Bronchial epithelial cell (primary cell): ENCODE measurements at regions not wholly inside any gene's neighbourhood (a gene's known extent, or its start where the extent isn't known, plus 50 kb on each side); places are given as distances from the start of the nearest gene placed in this dataset.
"Not testable (repeated sequence)": the region's sequence is repeated elsewhere in the genome, so short reads cannot be mapped to it uniquely, and the experiment has no call there.

Experiments
- DNase-seq: peaks from one replicate; pipeline ENCODE4 v3.0.0-alpha.2; 2010; ENCODE audit warnings: low read depth
- FAIRE-seq: peaks from 2 replicates; lab custom pipeline; 2011; peaks lifted over from hg19 to GRCh38; lab: Jason Lieb, UNC
- H3K27me3 ChIP-seq: 2 replicates; pipeline ENCODE4 v1.5.1; 2011; ENCODE audit warnings: low read length; ENCODE audit not compliant: control insufficient read depth, insufficient read depth
- H3K36me3 ChIP-seq: 2 replicates; pipeline ENCODE4 v1.5.1; 2011; ENCODE audit warnings: low read length; ENCODE audit not compliant: control insufficient read depth, insufficient read depth
- H3K4me3 ChIP-seq: 2 replicates; pipeline ENCODE4 v1.5.1; 2011; ENCODE audit warnings: mild to moderate bottlenecking, low read depth, low read length, control low read depth
- TF ChIP-seq, protein P1 (sequence below): IDR thresholded peaks from 2 replicates; pipeline ENCODE4 v1.5.1; 2011; ENCODE audit warnings: mild to moderate bottlenecking, moderate library complexity, low read length, control low read depth, inconsistent platforms; ENCODE audit not compliant: insufficient read depth, severe bottlenecking

DNA sequence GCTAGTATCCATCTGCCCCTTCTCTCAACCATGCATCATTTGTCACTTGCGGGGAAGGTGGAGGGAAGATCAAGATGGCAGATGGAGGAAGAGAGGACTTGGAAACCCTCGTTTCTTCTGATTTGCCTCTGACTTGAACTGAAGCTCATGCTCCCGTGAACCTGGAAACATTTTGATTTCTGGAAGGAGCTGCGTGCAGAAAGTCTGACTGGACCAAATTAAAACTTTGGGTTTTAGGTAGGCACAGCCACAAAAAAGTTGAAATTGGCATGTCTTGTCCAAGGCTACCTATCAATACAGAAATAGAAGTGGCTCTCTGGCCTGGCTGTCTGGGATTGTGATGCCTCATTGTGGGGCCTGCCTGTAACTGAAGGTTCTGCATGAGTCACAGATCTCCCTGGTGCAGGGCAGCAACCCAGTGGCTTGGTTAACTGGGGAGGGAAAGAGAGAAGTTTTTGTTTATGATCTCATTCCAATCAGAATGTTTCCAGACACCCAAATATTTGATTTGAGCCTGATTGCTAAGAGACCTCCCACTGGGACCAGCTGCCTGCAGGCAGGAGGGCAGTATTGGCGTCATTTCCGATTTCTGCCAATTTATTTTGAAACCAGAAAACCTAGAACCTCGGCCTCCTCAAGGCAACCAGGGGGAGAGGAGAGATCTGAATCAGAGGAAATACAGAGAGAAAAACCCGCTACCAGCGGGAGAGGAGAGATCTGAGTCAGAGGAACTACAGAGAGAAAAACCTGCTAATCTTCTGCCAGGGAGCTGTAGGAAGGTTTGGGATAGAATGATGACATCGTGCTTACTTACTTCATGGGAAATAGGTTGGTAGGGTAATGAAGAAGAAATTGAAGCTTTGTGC, 363.6 kb downstream of the ANKRD30A start:
- H3K4me3 ChIP-seq, result no peak overlapping the region
- no peaks in the 10 kb centered on the region for H3K36me3 ChIP-seq
- no peaks in the 10 kb centered on the region for H3K27me3 ChIP-seq
- DNase-seq (peak; percentile 82), FAIRE-seq (no peak)
- TF ChIP-seq, protein P1, sequence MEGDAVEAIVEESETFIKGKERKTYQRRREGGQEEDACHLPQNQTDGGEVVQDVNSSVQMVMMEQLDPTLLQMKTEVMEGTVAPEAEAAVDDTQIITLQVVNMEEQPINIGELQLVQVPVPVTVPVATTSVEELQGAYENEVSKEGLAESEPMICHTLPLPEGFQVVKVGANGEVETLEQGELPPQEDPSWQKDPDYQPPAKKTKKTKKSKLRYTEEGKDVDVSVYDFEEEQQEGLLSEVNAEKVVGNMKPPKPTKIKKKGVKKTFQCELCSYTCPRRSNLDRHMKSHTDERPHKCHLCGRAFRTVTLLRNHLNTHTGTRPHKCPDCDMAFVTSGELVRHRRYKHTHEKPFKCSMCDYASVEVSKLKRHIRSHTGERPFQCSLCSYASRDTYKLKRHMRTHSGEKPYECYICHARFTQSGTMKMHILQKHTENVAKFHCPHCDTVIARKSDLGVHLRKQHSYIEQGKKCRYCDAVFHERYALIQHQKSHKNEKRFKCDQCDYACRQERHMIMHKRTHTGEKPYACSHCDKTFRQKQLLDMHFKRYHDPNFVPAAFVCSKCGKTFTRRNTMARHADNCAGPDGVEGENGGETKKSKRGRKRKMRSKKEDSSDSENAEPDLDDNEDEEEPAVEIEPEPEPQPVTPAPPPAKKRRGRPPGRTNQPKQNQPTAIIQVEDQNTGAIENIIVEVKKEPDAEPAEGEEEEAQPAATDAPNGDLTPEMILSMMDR, result no peak

DNA sequence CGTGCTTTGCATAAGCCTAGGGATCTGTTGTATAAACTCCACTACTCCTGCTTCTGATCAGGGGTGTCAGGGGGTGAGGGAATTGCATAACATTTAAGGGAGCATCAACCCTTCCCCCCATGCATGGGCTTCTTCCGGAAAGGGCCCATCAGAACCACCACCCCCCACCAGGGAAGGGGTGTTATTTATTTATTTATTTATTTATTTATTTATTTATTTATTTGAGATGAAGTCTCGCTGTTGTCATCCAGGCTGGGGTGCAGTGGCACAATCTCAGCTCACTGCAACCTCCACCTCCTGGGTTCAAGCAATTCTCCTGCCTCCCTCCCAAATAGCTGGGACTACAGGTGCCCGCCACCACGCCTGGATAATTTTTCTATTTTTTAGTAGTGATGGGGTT, 355.2 kb downstream of the ANKRD30A start:
- FAIRE-seq, H3K4me3 ChIP-seq, DNase-seq, H3K27me3 ChIP-seq, H3K36me3 ChIP-seq: not testable (repeated sequence)

DNA sequence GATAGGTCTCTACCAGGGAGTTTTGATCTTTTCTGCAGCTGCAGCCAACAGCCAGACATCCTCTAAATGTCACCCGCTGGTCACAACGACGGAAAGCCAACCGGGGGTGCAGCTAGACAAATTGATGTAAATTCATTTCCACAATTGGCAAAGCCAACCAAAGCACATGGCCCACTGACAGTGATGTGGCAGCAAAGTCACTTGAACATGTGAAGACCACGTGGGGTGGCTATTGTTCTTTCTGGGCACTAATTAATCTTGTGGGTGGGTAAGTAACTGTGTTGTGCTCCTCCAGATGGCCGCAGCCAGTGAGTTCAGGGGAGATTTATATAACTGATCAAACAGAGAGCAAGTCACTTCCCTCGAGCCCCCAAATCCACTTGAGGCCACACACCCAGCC, 354.1 kb downstream of the ANKRD30A start:
- no peak for DNase-seq
- FAIRE-seq, result no peak
- TF ChIP-seq, protein P1, result no peak

DNA sequence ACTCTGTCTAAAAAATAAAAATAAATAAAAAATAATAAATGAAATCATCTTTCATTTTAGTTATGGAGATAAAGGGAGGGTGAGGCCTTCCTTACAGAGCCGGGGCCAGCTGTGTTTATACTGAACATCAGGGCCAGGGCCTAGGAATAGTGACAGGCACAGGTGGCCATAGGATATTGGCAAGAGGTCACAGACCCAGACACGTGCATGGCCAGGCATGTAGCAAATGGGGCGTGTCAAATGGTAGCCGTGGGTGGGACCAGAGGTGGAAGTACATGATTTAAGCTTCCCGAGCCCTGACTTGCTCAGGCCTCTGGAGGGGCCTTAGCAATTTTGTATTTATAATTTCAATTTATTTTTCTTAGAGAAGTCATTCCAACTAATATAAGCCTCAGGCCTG, 353.0 kb downstream of the ANKRD30A start:
- DNase-seq, result no peak
- Histone ChIP-seq H3K27me3 (no peaks in the 10 kb centered on the region), H3K4me3 (no peak overlapping the region), H3K36me3 (no peaks in the 10 kb centered on the region)
- TF ChIP-seq, protein P1, result no peak
- FAIRE-seq, result no peak

More for the DNA sequence above, 354.1 kb downstream of the ANKRD30A start:
- no peaks in the 10 kb centered on the region for H3K36me3 ChIP-seq
- H3K4me3 ChIP-seq, result no peak overlapping the region
- H3K27me3 ChIP-seq, result no peaks in the 10 kb centered on the region

DNA sequence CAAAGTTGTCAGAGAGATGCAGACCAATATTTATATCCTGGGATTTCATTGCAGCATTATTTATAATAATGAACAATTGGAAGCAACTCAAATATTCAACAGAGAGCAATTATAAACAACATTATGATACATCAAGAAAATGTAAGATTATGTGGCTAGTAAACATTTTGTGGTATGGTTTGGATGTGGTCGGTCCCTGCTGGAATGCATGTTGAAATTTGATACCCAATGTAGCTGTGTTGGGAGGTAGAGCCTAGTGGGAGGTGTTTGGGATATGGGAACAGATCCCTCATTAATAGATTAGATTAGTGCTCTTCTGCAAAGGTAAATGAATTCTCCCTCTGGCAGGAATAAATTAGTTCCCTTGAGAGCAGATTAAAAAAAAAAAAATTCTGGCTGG, 350.9 kb downstream of the ANKRD30A start:
- Histone ChIP-seq H3K27me3 (no peaks in the 10 kb centered on the region), H3K4me3 (no peak overlapping the region), H3K36me3 (no peaks in the 10 kb centered on the region)
- DNase-seq, result no peak
- FAIRE-seq, result no peak
- TF ChIP-seq, protein P1, result no peak

DNA sequence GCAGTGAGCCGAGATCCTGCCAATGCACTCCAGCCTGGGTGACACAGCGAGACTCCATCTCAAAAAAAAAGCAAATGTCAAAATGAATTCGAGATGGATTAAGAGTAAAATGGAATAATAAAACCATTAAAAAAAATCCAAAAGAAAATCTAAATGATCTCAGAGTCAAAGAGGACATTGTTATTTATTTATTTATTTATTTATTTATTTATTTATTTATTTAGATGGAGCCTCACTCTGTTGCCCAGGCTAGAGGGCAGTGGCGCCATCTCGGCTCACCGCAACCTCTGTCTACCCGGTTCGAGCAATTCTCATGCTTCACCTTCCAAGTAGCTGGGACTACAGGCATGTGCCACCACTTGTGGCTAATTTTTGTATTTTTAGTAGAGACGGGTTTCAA, 349.2 kb downstream of the ANKRD30A start:
- no peak overlapping the region for H3K4me3 ChIP-seq
- TF ChIP-seq, protein P1, result no peak
- DNase-seq (no peak), FAIRE-seq (no peak)
- no peaks in the 10 kb centered on the region for H3K36me3 ChIP-seq
- H3K27me3 ChIP-seq, result no peaks in the 10 kb centered on the region
